Left forelimb (tissue), 1 donor: ENCODE measurements at regions not wholly inside any gene's neighbourhood (a gene's known extent, or its start where the extent isn't known, plus 50 kb on each side); places are given as distances from the start of the nearest gene placed in this dataset.
"Not testable (repeated sequence)": the region's sequence is repeated elsewhere in the genome, so short reads cannot be mapped to it uniquely, and the experiment has no call there.

ENCODE experiments used
- DNase-seq: peaks from one replicate; pipeline ENCODE4 v3.0.0-alpha.2; 2018; ENCODE audit warnings: low spot score

- no peak for DNase-seq
These were observed 147.6 kb upstream of the TMEM168 start for GRCh38 chr7:112937651-112938415.

GRCh38 chr7:112933598-112933997 lies 143.4 kb upstream of the TMEM168 start:
- DNase-seq: no peak

- DNase-seq: no peak
These were observed 140.6 kb upstream of the TMEM168 start for GRCh38 chr7:112930787-112931186.

- DNase-seq: no peak
These were observed 139.2 kb upstream of the TMEM168 start for GRCh38 chr7:112929421-112929820.

- DNase-seq: no peak
These were observed 135.8 kb upstream of the TMEM168 start for GRCh38 chr7:112926018-112926417.

GRCh38 chr7:112922546-112922945 lies 132.4 kb upstream of the TMEM168 start:
- not testable (repeated sequence) for DNase-seq

- not testable (repeated sequence) for DNase-seq
These were observed 126.2 kb upstream of the TMEM168 start for GRCh38 chr7:112916431-112916830.

- no peak for DNase-seq
These were observed 117.9 kb upstream of the TMEM168 start for GRCh38 chr7:112908086-112908485.

- DNase-seq: no peak
These were observed 117.5 kb upstream of the TMEM168 start for GRCh38 chr7:112907658-112908057.

GRCh38 chr7:112905950-112906349 lies 115.8 kb upstream of the TMEM168 start:
- DNase-seq: no peak

- no peak for DNase-seq
These were observed 115.2 kb upstream of the TMEM168 start for GRCh38 chr7:112905413-112905812.

- DNase-seq: no peak
These were observed 108.5 kb upstream of the TMEM168 start for GRCh38 chr7:112898432-112899290.

- no peak for DNase-seq
These were observed 107.7 kb upstream of the TMEM168 start for GRCh38 chr7:112897839-112898431.

GRCh38 chr7:112896026-112896601 lies 105.9 kb upstream of the TMEM168 start:
- no peak for DNase-seq

- no peak for DNase-seq
These were observed 102.1 kb upstream of the TMEM168 start for GRCh38 chr7:112892263-112892662.

- DNase-seq: no peak
These were observed 101.5 kb upstream of the TMEM168 start for GRCh38 chr7:112891698-112892097.

GRCh38 chr7:112889834-112890438 lies 99.7 kb upstream of the TMEM168 start:
- DNase-seq: no peak

GRCh38 chr7:112889268-112889667 lies 99.1 kb upstream of the TMEM168 start:
- DNase-seq: no peak

- DNase-seq: no peak
These were observed 98.6 kb upstream of the TMEM168 start for GRCh38 chr7:112888781-112889180.

GRCh38 chr7:112887976-112888375 lies 97.8 kb upstream of the TMEM168 start:
- no peak for DNase-seq

GRCh38 chr7:112887337-112887736 lies 97.1 kb upstream of the TMEM168 start:
- DNase-seq: no peak

- no peak for DNase-seq
These were observed 96.0 kb upstream of the TMEM168 start for GRCh38 chr7:112886208-112886607.
